ENCODE measurements at regions not wholly inside any gene's neighbourhood (a gene's known extent, or its start where the extent isn't known, plus 50 kb on each side); places are given as distances from the start of the nearest gene placed in this dataset.

DNA sequence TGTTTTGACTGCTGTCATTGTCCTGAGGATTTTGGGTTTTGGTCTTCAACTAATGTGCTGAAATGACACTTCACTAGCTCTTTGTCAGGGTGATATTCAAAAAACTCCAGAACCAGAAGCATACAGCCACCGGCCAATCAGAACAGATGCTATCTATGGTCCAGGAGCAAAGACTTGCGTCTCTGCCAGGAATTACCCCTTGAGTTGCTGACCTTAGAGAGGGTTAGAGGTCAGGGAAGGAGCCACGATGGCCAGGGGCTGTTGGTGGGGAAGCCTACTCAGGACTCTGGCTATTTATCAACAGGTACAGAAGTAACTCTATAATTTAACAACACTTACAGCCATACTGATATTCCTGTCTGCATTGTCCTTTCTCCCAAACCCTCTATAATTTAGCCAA is 356.8 kb downstream of the EFNA5 start:
- no peak for TF ChIP-seq POLR2AphosphoS5 (IDR thresholded peaks at IDR 0.05; ENCODE audit: low read depth, low read length)
- no peak for TF ChIP-seq SIN3A (IDR thresholded peaks at IDR 0.05; ENCODE audit: borderline replicate concordance, insufficient read depth, low read length)
- TF ChIP-seq TAF1 (IDR thresholded peaks at IDR 0.05; ENCODE audit: borderline replicate concordance, insufficient read depth, low read length): no peak
- TF ChIP-seq, protein P1, sequence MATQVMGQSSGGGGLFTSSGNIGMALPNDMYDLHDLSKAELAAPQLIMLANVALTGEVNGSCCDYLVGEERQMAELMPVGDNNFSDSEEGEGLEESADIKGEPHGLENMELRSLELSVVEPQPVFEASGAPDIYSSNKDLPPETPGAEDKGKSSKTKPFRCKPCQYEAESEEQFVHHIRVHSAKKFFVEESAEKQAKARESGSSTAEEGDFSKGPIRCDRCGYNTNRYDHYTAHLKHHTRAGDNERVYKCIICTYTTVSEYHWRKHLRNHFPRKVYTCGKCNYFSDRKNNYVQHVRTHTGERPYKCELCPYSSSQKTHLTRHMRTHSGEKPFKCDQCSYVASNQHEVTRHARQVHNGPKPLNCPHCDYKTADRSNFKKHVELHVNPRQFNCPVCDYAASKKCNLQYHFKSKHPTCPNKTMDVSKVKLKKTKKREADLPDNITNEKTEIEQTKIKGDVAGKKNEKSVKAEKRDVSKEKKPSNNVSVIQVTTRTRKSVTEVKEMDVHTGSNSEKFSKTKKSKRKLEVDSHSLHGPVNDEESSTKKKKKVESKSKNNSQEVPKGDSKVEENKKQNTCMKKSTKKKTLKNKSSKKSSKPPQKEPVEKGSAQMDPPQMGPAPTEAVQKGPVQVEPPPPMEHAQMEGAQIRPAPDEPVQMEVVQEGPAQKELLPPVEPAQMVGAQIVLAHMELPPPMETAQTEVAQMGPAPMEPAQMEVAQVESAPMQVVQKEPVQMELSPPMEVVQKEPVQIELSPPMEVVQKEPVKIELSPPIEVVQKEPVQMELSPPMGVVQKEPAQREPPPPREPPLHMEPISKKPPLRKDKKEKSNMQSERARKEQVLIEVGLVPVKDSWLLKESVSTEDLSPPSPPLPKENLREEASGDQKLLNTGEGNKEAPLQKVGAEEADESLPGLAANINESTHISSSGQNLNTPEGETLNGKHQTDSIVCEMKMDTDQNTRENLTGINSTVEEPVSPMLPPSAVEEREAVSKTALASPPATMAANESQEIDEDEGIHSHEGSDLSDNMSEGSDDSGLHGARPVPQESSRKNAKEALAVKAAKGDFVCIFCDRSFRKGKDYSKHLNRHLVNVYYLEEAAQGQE (IDR thresholded peaks at IDR 0.05; ENCODE audit: insufficient read depth in 1 of 2, low read depth in 2 of 2, low read length in 2 of 2): no peak
- TF ChIP-seq FOXP2 (optimal IDR thresholded peaks at IDR 0.05; ENCODE audit: borderline replicate concordance, extremely low read depth, extremely low read length, insufficient read depth): no peak

DNA sequence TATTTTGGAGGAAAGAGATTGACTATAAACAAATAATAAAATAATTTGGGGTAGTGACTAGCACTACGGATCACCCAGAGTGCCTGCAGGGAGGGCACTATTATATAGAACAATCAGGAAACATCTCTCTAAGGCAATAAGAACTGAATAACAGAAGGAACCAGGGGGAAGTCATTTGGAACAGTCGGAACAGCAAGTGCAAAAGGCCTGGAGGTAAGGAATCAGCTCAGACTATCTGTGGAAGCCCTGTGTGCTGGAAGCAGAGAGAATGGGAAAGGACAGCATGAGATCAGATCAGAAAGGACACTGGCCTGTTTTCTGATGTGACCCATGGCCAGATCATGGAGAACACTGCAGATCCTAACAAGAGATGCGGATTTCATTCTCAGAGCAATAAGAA is 357.6 kb downstream of the EFNA5 start:
- TF ChIP-seq, protein P1 (IDR thresholded peaks at IDR 0.05; ENCODE audit: insufficient read depth in 1 of 2, low read depth in 2 of 2, low read length in 2 of 2): no peak
- no peak for TF ChIP-seq FOXP2 (optimal IDR thresholded peaks at IDR 0.05; ENCODE audit: borderline replicate concordance, extremely low read depth, extremely low read length, insufficient read depth)
- no peak for TF ChIP-seq SIN3A (IDR thresholded peaks at IDR 0.05; ENCODE audit: borderline replicate concordance, insufficient read depth, low read length)
- no peak for TF ChIP-seq TAF1 (IDR thresholded peaks at IDR 0.05; ENCODE audit: borderline replicate concordance, insufficient read depth, low read length)
- TF ChIP-seq POLR2AphosphoS5 (IDR thresholded peaks at IDR 0.05; ENCODE audit: low read depth, low read length): no peak

DNA sequence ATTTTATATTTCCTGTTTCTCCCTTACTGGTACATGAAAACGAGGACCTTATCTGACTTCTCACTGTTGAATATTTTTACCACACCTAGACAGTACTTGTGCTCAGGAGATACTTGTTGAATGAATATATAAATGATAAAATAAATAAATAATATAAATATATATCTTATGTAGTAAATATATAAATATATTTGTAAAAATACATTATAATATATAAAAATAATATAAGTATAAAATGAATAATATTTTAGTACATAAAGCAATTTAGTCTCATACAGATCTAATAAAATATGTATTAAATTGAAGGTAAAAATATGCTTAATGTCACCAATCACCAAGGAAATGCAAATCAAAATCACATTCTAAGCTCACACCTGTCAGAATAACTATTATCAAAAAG is 360.6 kb downstream of the EFNA5 start:
- TF ChIP-seq TAF1 (IDR thresholded peaks at IDR 0.05; ENCODE audit: borderline replicate concordance, insufficient read depth, low read length) (no peak), SIN3A (IDR thresholded peaks at IDR 0.05; ENCODE audit: borderline replicate concordance, insufficient read depth, low read length) (no peak), FOXP2 (optimal IDR thresholded peaks at IDR 0.05; ENCODE audit: borderline replicate concordance, extremely low read depth, extremely low read length, insufficient read depth) (no peak), POLR2AphosphoS5 (IDR thresholded peaks at IDR 0.05; ENCODE audit: low read depth, low read length) (no peak)
- TF ChIP-seq, protein P1 (IDR thresholded peaks at IDR 0.05; ENCODE audit: insufficient read depth in 1 of 2, low read depth in 2 of 2, low read length in 2 of 2): no peak

DNA sequence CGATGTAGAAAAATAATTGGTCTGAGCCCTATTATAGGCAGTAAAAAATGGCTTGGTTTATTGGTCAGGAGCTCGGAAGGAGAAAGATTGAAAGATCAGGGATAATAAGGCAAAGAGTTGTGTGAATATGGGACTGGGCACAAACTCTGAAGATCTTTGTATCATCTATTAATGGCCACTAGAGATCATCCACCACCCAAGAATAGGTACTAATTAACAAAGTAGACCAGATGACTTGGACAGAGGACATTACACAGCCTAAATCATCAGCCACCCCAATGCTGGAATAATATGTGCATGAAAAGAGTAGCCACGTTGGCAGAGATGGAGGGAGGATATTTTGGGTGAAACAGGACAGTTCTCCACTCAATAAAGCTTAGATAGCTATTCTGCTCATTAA is 364.1 kb downstream of the EFNA5 start:
- TF ChIP-seq, protein P1 (IDR thresholded peaks at IDR 0.05; ENCODE audit: insufficient read depth in 1 of 2, low read depth in 2 of 2, low read length in 2 of 2): no peak
- no peak for TF ChIP-seq TAF1 (IDR thresholded peaks at IDR 0.05; ENCODE audit: borderline replicate concordance, insufficient read depth, low read length)
- TF ChIP-seq SIN3A (IDR thresholded peaks at IDR 0.05; ENCODE audit: borderline replicate concordance, insufficient read depth, low read length): no peak
- TF ChIP-seq FOXP2 (optimal IDR thresholded peaks at IDR 0.05; ENCODE audit: borderline replicate concordance, extremely low read depth, extremely low read length, insufficient read depth): no peak
- TF ChIP-seq POLR2AphosphoS5 (IDR thresholded peaks at IDR 0.05; ENCODE audit: low read depth, low read length): no peak

DNA sequence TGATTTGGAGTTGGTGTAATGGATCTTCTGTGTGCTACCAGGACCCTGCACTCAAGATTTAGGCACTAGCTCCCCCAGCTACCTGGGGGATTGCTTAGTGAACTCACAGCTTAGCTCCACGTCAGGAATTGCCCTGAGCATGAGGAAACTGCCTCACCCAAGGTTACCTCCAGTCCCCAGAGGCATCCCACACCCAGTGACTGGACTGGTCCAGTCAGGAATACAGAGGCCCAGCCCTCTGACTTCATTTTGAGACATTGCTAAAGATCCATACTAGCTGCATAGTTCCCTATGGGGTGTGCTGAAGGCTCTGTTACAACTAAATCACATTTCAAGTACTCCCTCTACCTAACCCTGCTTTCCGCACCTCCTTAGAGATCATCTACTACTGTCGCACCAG is 364.7 kb downstream of the EFNA5 start:
- no peak for TF ChIP-seq TAF1 (IDR thresholded peaks at IDR 0.05; ENCODE audit: borderline replicate concordance, insufficient read depth, low read length)
- TF ChIP-seq, protein P1 (IDR thresholded peaks at IDR 0.05; ENCODE audit: insufficient read depth in 1 of 2, low read depth in 2 of 2, low read length in 2 of 2): no peak
- TF ChIP-seq FOXP2 (optimal IDR thresholded peaks at IDR 0.05; ENCODE audit: borderline replicate concordance, extremely low read depth, extremely low read length, insufficient read depth): no peak
- TF ChIP-seq SIN3A (IDR thresholded peaks at IDR 0.05; ENCODE audit: borderline replicate concordance, insufficient read depth, low read length): no peak
- TF ChIP-seq POLR2AphosphoS5 (IDR thresholded peaks at IDR 0.05; ENCODE audit: low read depth, low read length): no peak

All from PFSK-1 (cell line).